ENCODE measurements at regions not wholly inside any gene's neighbourhood (a gene's known extent, or its start where the extent isn't known, plus 50 kb on each side); places are given as distances from the start of the nearest gene placed in this dataset.

- no peaks in the 10 kb centered on the region for H3K36me3 ChIP-seq (ENCODE audit: control insufficient read depth, low read length)
- no peaks in the 10 kb centered on the region for H3F3A ChIP-seq (ENCODE audit: control insufficient read depth, insufficient read depth)
- TF ChIP-seq, protein P1, sequence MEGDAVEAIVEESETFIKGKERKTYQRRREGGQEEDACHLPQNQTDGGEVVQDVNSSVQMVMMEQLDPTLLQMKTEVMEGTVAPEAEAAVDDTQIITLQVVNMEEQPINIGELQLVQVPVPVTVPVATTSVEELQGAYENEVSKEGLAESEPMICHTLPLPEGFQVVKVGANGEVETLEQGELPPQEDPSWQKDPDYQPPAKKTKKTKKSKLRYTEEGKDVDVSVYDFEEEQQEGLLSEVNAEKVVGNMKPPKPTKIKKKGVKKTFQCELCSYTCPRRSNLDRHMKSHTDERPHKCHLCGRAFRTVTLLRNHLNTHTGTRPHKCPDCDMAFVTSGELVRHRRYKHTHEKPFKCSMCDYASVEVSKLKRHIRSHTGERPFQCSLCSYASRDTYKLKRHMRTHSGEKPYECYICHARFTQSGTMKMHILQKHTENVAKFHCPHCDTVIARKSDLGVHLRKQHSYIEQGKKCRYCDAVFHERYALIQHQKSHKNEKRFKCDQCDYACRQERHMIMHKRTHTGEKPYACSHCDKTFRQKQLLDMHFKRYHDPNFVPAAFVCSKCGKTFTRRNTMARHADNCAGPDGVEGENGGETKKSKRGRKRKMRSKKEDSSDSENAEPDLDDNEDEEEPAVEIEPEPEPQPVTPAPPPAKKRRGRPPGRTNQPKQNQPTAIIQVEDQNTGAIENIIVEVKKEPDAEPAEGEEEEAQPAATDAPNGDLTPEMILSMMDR (IDR thresholded peaks at IDR 0.05; ENCODE audit: low read depth, low read length, poor library complexity, severe bottlenecking), result no peak
- no peak for TF ChIP-seq EZH2phosphoT487 (IDR thresholded peaks at IDR 0.05; ENCODE audit: borderline replicate concordance, low read length)
- no peak overlapping the region for H3K27ac ChIP-seq (ENCODE audit: low read depth, low read length)
- H3K4me1 ChIP-seq (ENCODE audit: control insufficient read depth, low read length), result no peaks in the 10 kb centered on the region
- H3K27me3 ChIP-seq (ENCODE audit: control insufficient read depth, low read length), result no peaks in the 10 kb centered on the region
- H3K9me3 ChIP-seq (ENCODE audit: control insufficient read depth, insufficient read depth, low read length), result no peaks in the 10 kb centered on the region
- no peaks in the 10 kb centered on the region for H3K79me2 ChIP-seq (ENCODE audit: control insufficient read depth, low read length)
- no peaks in the 10 kb centered on the region for H3K9me2 ChIP-seq (replicated peaks; ENCODE audit: control insufficient read depth, low read length)
- no peaks in the 10 kb centered on the region for H4K20me1 ChIP-seq (ENCODE audit: control insufficient read depth, insufficient read depth, low read depth, low read length)
- no peak overlapping the region for H3K4me2 ChIP-seq (ENCODE audit: low read length)
- no peak overlapping the region for H3K4me3 ChIP-seq (ENCODE audit: low read length)
These were observed 231.9 kb upstream of the HAND2 start for GRCh38 chr4:173761938-173762337.

DNA sequence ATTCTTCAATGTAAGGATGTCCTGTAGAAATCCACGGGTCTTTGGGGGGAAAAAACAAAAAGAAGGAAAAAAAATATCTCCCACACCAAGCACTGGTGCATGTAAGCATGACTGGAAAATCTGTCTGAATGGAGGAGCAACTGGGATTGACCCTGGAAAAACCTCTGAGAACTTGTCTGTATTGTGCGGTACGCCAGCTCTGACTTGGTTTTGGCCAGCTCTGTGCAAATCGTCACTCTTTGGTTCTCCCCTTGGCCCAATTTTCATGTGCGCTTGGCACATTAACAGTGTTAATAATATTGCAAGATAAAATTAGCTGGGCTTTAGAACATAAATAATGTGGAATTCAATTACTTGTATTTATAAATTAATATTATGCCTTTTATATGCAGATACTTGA is 231.2 kb upstream of the HAND2 start:
- Histone ChIP-seq H3K27ac (ENCODE audit: low read depth, low read length) (no peak overlapping the region), H3K36me3 (ENCODE audit: control insufficient read depth, low read length) (no peaks in the 10 kb centered on the region), H3K27me3 (ENCODE audit: control insufficient read depth, low read length) (no peaks in the 10 kb centered on the region), H3K79me2 (ENCODE audit: control insufficient read depth, low read length) (no peaks in the 10 kb centered on the region), H3F3A (ENCODE audit: control insufficient read depth, insufficient read depth) (no peaks in the 10 kb centered on the region), H3K9me2 (replicated peaks; ENCODE audit: control insufficient read depth, low read length) (no peaks in the 10 kb centered on the region), H4K20me1 (ENCODE audit: control insufficient read depth, insufficient read depth, low read depth, low read length) (no peaks in the 10 kb centered on the region), H3K4me3 (ENCODE audit: low read length) (no peak overlapping the region), H3K4me2 (ENCODE audit: low read length) (no peak overlapping the region), H3K4me1 (ENCODE audit: control insufficient read depth, low read length) (no peaks in the 10 kb centered on the region), H3K9me3 (ENCODE audit: control insufficient read depth, insufficient read depth, low read length) (no peaks in the 10 kb centered on the region)
- TF ChIP-seq, protein P1 (IDR thresholded peaks at IDR 0.05; ENCODE audit: low read depth, low read length, poor library complexity, severe bottlenecking), result no peak

- no peaks in the 10 kb centered on the region for H3K9me2 ChIP-seq (replicated peaks; ENCODE audit: control insufficient read depth, low read length)
- TF ChIP-seq EZH2phosphoT487 (IDR thresholded peaks at IDR 0.05; ENCODE audit: borderline replicate concordance, low read length), result no peak
- TF ChIP-seq, protein P1 (IDR thresholded peaks at IDR 0.05; ENCODE audit: low read depth, low read length, poor library complexity, severe bottlenecking), result no peak
- no peaks in the 10 kb centered on the region for H3K79me2 ChIP-seq (ENCODE audit: control insufficient read depth, low read length)
- H3K4me1 ChIP-seq (ENCODE audit: control insufficient read depth, low read length), result no peaks in the 10 kb centered on the region
- no peaks in the 10 kb centered on the region for H3K27me3 ChIP-seq (ENCODE audit: control insufficient read depth, low read length)
- H4K20me1 ChIP-seq (ENCODE audit: control insufficient read depth, insufficient read depth, low read depth, low read length), result no peaks in the 10 kb centered on the region
- H3K36me3 ChIP-seq (ENCODE audit: control insufficient read depth, low read length), result no peaks in the 10 kb centered on the region
- H3K4me3 ChIP-seq (ENCODE audit: low read length), result no peak overlapping the region
- H3K4me2 ChIP-seq (ENCODE audit: low read length), result no peak overlapping the region
- H3K9me3 ChIP-seq (ENCODE audit: control insufficient read depth, insufficient read depth, low read length), result no peaks in the 10 kb centered on the region
- no peak overlapping the region for H3K27ac ChIP-seq (ENCODE audit: low read depth, low read length)
- no peaks in the 10 kb centered on the region for H3F3A ChIP-seq (ENCODE audit: control insufficient read depth, insufficient read depth)
These were observed 228.1 kb upstream of the HAND2 start for GRCh38 chr4:173758132-173758531.

DNA sequence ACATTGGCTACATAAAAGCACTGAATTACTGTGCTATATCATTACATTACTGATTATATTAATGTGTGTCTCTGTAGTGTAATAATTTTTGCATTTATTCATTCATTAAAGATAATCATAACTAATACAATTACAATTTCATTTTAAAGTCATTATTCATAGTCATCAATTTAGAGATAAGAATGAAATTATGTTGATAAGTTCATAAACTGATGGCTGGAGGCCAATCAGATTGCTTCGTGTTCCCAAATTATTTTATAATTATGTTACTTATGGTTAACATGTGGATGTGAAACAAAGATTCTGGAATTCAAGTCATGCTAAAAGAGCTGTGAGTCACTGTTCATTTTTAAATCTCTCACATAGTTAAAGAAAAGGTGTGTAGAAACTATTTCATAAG is 223.4 kb upstream of the HAND2 start:
- TF ChIP-seq, protein P1 (IDR thresholded peaks at IDR 0.05; ENCODE audit: low read depth, low read length, poor library complexity, severe bottlenecking), result no peak
- TF ChIP-seq EZH2phosphoT487 (IDR thresholded peaks at IDR 0.05; ENCODE audit: borderline replicate concordance, low read length), result no peak

More for the DNA sequence above, 223.4 kb upstream of the HAND2 start:
- Histone ChIP-seq H3K4me3 (ENCODE audit: low read length) (no peak overlapping the region), H3K9me3 (ENCODE audit: control insufficient read depth, insufficient read depth, low read length) (no peaks in the 10 kb centered on the region), H3K27me3 (ENCODE audit: control insufficient read depth, low read length) (no peaks in the 10 kb centered on the region), H3F3A (ENCODE audit: control insufficient read depth, insufficient read depth) (no peaks in the 10 kb centered on the region), H3K4me2 (ENCODE audit: low read length) (no peak overlapping the region), H3K36me3 (ENCODE audit: control insufficient read depth, low read length) (no peaks in the 10 kb centered on the region), H4K20me1 (ENCODE audit: control insufficient read depth, insufficient read depth, low read depth, low read length) (no peaks in the 10 kb centered on the region), H3K79me2 (ENCODE audit: control insufficient read depth, low read length) (no peaks in the 10 kb centered on the region), H3K4me1 (ENCODE audit: control insufficient read depth, low read length) (no peaks in the 10 kb centered on the region), H3K9me2 (replicated peaks; ENCODE audit: control insufficient read depth, low read length) (no peaks in the 10 kb centered on the region), H3K27ac (ENCODE audit: low read depth, low read length) (no peak overlapping the region)
